Panc1 (cell line): ENCODE measurements at regions not wholly inside any gene's neighbourhood (a gene's known extent, or its start where the extent isn't known, plus 50 kb on each side); places are given as distances from the start of the nearest gene placed in this dataset.

Source experiments
- POLR2AphosphoS5 ChIP-seq: IDR thresholded peaks from 2 replicates; pipeline ENCODE4 v1.6.1; 2012; ENCODE audit warnings: mild to moderate bottlenecking, low read depth, low read length, moderate library complexity
- SIN3A ChIP-seq: IDR thresholded peaks from 2 replicates; pipeline ENCODE4 v1.6.1; 2012; ENCODE audit warnings: low read depth, mild to moderate bottlenecking, low read length, moderate library complexity, borderline replicate concordance; ENCODE audit not compliant: insufficient read depth
- TF ChIP-seq, protein P1 (sequence below): fragments of 450-650 bp; IDR thresholded peaks from 2 replicates; pipeline ENCODE4 v1.5.1; 2017; ENCODE audit warnings: mild to moderate bottlenecking

DNA sequence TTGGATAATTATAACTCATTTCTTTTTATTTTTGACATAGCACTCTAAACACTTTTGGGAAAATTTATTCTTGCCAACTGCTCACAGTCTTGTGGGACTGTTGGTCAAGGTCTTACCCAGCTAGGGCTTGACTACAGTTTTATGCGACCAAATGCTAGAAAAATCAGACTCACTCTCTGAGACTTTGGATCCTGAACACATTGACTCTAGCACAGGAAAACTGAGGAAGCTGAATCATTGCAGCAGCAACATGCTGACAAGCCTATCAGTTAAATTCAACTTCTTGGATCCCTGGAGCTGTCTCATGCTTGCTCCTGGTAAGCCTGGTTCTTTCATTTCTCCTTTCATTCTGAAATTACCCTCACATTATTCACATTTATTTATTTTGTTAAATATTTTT is 120.7 kb upstream of the TMTC2 start:
- no peak for TF ChIP-seq POLR2AphosphoS5
- TF ChIP-seq, protein P1, sequence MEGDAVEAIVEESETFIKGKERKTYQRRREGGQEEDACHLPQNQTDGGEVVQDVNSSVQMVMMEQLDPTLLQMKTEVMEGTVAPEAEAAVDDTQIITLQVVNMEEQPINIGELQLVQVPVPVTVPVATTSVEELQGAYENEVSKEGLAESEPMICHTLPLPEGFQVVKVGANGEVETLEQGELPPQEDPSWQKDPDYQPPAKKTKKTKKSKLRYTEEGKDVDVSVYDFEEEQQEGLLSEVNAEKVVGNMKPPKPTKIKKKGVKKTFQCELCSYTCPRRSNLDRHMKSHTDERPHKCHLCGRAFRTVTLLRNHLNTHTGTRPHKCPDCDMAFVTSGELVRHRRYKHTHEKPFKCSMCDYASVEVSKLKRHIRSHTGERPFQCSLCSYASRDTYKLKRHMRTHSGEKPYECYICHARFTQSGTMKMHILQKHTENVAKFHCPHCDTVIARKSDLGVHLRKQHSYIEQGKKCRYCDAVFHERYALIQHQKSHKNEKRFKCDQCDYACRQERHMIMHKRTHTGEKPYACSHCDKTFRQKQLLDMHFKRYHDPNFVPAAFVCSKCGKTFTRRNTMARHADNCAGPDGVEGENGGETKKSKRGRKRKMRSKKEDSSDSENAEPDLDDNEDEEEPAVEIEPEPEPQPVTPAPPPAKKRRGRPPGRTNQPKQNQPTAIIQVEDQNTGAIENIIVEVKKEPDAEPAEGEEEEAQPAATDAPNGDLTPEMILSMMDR = no peak
- no peak for TF ChIP-seq SIN3A
